LNCAP (cell line): ENCODE measurements at regions not wholly inside any gene's neighbourhood (a gene's known extent, or its start where the extent isn't known, plus 50 kb on each side); places are given as distances from the start of the nearest gene placed in this dataset.

ENCODE experiments used
- TF ChIP-seq, protein P1 (sequence below): fragments of 450-650 bp; IDR thresholded peaks from 2 replicates; pipeline ENCODE4 v1.5.1; 2017; ENCODE audit warnings: mild to moderate bottlenecking

DNA sequence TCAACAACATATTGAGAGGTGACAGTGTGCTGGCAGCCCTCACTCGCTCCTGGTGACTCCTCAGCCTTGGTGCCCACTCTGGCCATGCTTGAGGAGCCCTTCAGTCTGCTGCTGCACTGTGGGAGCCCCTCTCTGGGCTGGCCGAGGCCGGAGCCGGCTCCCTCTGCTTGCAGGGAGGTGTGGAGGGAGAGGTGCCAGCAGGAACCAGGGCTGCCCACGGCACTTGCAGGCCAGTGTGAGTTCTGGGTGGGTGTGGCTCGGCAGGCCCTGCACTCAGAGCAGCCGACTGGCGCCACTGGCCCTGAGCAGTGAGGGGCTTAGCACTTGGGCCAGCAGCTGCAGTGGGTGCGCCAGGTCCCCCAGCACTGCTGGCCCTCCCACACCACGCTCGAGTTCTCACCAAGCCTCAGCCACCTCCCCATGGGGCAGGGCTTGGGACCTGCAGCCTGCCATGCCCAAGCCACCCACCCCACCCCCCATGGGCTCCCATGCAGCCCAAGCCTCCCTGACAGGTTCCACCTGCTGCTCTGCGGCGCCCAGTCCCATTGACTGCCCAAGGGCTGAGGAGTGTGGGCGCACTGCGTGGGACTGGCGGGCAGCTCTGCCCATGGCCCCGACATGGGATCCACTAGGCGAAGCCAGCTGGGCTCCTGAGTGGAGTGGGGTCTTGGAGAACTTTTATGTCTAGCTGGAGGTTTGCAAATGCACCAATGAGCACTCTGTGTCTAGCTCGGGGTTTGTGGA lies 377.1 kb upstream of the ANKRD30A start:
- TF ChIP-seq, protein P1, sequence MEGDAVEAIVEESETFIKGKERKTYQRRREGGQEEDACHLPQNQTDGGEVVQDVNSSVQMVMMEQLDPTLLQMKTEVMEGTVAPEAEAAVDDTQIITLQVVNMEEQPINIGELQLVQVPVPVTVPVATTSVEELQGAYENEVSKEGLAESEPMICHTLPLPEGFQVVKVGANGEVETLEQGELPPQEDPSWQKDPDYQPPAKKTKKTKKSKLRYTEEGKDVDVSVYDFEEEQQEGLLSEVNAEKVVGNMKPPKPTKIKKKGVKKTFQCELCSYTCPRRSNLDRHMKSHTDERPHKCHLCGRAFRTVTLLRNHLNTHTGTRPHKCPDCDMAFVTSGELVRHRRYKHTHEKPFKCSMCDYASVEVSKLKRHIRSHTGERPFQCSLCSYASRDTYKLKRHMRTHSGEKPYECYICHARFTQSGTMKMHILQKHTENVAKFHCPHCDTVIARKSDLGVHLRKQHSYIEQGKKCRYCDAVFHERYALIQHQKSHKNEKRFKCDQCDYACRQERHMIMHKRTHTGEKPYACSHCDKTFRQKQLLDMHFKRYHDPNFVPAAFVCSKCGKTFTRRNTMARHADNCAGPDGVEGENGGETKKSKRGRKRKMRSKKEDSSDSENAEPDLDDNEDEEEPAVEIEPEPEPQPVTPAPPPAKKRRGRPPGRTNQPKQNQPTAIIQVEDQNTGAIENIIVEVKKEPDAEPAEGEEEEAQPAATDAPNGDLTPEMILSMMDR = no peak

DNA sequence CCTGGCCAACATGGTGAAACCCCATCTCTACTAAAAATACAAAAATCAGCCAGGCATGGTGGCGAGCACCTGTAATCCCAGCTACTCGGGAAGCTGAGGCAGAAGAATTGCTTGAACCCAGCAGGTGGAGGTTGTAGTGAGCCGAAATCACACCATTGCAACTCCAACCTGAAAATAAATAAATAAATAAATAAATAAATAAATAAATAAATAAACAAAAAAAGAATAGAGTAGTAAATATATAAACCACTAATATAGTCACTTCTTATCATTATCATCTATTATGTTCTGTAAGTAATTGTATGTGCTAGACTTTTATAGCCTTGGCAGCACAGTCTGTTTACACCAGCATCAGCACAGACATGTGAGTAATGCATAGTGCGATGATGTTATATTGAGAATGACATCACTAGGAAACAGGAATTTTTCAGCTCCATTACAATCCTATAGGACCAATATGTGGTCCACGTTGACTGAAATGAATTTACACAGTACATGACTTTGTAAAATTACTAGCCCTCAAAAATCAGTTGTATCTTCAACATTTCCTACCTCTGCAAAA lies 385.4 kb upstream of the ANKRD30A start:
- TF ChIP-seq, protein P1 = no peak

DNA sequence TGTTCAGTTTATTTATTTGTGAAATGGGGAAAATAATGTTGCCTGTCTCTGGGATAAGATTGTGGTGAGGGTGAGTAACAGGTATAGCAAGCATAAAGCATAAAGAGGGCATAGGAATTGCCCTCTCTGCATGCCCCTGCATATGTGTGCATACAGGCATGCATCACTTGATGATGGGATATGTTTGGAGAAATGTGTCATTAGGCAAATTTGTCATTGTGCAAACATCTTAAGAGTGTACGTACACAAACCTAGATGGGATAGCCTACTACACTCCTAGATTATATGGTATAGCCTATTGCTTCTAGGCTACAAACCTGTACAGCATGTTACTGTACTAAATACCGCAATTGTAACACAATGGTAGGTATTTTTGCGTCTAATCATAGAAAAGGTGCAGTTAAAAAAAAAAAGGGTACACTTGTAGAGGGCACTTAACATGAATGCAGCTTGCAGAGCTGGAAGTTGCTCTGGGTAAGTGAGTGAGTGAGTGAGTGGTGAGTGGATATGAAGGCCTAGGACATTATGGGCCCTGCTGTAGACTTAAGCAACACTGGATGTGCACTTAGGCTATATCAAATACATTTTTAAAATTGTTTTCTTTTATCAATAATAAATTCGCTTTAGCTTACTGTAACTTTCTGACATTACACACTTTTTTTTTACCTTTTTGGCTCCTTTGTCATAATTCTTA lies 386.5 kb upstream of the ANKRD30A start:
- TF ChIP-seq, protein P1 = no peak

DNA sequence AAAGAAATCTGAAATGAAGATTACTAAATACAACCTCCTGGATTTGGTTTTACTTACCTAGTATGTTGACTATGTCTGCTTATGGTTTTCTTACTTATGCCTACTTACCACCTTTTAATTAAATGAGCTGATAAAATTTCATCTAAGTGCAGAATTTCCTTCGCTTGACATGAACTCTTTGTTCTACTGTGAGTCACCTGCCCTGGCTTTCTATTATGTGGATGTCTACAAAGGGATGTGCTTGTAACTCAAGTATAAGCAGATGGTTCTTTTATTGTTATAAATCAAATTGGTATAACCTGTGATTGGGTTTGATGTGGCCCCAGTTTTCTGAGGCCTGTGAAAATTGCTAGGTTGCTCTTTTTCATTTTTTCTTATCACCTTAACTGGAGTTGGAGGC lies 389.1 kb upstream of the ANKRD30A start:
- TF ChIP-seq, protein P1 = no peak

DNA sequence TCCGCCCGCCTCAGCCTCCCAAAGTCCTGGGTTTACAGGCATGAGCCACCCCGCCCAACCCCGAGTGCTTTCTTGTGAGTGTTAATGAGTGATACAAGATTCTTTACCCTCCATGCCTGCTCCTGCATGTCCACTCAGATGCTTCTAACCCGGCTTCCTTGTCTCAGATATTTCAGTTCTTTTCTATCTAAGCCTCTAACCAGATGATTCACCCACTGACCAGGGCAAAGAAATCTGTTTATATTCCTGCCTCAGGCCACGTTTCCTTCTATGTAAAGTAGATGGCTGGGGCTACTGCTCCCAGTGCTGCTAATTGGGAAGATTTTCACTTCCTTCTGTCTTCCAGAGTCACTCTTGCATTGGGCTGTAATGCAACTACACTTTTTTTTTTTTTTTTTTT lies 395.1 kb upstream of the ANKRD30A start:
- TF ChIP-seq, protein P1 = no peak

DNA sequence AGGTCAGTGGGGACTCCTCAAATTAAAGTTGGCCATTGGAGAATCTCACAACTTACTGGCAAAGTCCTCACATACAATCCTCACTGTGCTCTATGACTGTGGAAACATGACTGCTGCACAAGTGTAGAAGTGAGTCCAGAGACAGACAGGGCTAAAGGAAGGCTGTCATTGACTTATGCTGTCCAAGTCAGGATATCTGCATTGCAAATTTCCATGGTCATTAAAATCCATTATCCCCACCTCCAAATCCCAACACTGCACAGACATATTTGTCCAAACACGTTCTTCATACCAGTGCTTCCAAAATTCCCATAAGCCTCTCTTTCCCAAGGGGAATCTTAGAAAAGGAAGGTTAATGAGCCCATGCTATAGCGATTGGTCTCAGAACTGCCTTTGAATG lies 396.8 kb upstream of the ANKRD30A start:
- TF ChIP-seq, protein P1 = no peak

DNA sequence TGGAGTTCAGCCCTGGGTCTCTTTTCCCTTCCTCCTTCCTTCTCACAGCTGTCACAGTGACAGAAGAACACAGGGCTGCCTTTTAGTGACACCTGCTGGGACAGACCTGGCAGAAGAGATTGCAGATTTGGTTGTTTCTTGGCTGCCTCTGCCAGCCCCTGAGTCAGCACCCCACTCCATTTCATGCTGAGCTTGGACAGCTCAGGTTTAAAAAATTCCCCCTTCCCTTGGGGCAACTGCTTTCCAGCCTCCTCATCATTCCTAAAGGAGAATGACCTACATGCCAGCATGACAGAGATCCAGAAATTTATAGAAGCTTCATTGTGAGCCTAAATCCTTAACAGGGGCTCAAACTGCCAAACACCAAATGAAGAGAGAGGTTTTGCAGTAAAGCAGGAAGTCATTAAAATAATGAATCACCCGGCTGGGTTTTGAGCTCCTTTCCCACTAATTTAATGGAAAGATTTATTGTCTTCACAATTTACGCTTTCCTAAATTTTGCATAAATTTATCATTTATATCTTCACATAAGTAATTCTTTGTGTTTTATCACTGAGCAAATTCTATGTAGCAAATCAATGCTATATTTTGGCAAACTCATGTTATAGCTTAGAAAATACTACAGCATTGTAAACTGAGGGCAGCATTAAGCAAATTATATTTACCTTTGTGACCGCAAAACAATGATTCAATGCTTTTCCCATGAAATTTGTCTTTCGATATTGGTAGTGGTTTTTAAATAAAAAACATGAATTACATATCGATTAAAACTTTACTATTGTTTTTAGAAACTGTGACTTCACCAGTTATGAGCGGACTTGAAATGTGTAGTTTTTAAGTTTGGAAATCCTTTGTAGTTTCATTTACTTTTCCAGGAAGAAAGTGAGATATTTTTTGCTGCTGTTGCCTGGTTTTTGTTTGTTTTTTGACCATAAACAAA lies 399.5 kb upstream of the ANKRD30A start:
- TF ChIP-seq, protein P1 = peak; percentile 34; the same call in 1 of the 2 replicates
